Suprapubic skin (tissue), 4 donors: ENCODE measurements at regions not wholly inside any gene's neighbourhood (a gene's known extent, or its start where the extent isn't known, plus 50 kb on each side); places are given as distances from the start of the nearest gene placed in this dataset.

Source experiments
- POLR2A ChIP-seq, 2 donors: fragments of 450-650 bp; IDR thresholded peaks; one replicate each; pipeline ENCODE4 v1.6.1; 2017; ENCODE audit warnings: antibody characterized with exemption in 2 of 2, mild to moderate bottlenecking in 2 of 2, moderate library complexity in 2 of 2
- POLR2AphosphoS5 ChIP-seq, 3 donors: sonication (generic); formaldehyde crosslinking; IDR thresholded peaks; one replicate each; pipeline ENCODE4 v1.6.1; 2017; ENCODE audit warnings: antibody characterized with exemption in 3 of 3
- TF ChIP-seq, protein P1 (sequence below), 2 donors: fragments of 200-600 bp in 1 of 2; fragments of 450-650 bp in 1 of 2; sonication (generic) in 1 of 2; IDR thresholded peaks; one replicate each; pipeline ENCODE4 v1.5.1; 2016 to 2019; ENCODE audit warnings: antibody characterized with exemption in 2 of 2, mild to moderate bottlenecking in 1 of 2, moderate library complexity in 1 of 2

GRCh38 chr21:14785679-14786078 is 239.6 kb upstream of the SAMSN1 start:
- TF ChIP-seq, protein P1, sequence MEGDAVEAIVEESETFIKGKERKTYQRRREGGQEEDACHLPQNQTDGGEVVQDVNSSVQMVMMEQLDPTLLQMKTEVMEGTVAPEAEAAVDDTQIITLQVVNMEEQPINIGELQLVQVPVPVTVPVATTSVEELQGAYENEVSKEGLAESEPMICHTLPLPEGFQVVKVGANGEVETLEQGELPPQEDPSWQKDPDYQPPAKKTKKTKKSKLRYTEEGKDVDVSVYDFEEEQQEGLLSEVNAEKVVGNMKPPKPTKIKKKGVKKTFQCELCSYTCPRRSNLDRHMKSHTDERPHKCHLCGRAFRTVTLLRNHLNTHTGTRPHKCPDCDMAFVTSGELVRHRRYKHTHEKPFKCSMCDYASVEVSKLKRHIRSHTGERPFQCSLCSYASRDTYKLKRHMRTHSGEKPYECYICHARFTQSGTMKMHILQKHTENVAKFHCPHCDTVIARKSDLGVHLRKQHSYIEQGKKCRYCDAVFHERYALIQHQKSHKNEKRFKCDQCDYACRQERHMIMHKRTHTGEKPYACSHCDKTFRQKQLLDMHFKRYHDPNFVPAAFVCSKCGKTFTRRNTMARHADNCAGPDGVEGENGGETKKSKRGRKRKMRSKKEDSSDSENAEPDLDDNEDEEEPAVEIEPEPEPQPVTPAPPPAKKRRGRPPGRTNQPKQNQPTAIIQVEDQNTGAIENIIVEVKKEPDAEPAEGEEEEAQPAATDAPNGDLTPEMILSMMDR (IDR thresholded peaks at IDR 0.05) = no peak
- no peak for TF ChIP-seq POLR2AphosphoS5 (IDR thresholded peaks at IDR 0.05)
- no peak for TF ChIP-seq POLR2A (IDR thresholded peaks at IDR 0.05)
